HG03159 (cell line): ENCODE measurements at regions not wholly inside any gene's neighbourhood (a gene's known extent, or its start where the extent isn't known, plus 50 kb on each side); places are given as distances from the start of the nearest gene placed in this dataset.
"Not testable (repeated sequence)": the region's sequence is repeated elsewhere in the genome, so short reads cannot be mapped to it uniquely, and the experiment has no call there.

ENCODE experiments used
- ATAC-seq: cut with Tn5 transposase; IDR thresholded peaks from one replicate; pipeline ENCODE4 v1.9.1; 2021; ENCODE audit warnings: mild to moderate bottlenecking, moderate library complexity; ENCODE audit not compliant: unreplicated experiment

DNA sequence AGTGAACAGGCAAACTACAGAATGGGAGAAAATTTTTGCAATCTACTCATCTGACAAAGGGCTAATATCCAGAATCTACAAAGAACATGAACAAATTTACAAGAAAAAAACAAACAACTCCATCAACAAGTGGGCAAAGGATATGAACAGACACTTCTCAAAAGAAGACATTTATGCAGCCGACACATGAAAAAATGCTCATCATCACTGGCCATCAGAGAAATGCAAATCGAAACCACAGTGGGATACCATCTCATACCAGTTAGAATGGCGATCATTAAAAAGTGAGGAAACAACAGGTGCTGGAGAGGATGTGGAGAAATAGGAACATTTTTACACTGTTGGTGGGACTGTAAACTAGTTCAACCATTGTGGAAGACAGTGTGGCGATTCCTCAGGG, 167.8 kb upstream of the PWP1 start:
- ATAC-seq, result not testable (repeated sequence)

DNA sequence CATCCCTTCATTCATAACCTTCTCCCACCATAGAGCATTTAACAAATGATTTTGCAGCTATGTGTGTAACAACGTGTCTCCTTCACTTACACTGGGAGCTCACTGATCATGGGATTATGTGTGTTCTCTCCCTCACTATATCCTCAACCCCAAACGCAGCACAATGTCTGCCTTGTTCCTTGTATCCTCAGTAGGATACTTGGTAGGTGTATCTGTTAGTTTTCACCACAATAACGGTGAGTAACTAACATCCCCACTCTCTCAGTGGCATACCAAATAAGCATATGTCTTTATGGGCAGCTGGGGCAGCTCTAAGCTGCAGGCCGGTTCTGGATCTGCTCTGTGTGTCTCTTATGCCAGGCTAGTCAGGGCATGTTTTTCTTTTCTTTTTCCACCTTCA, 166.7 kb upstream of the PWP1 start:
- ATAC-seq, result no peak

- no peak for ATAC-seq
Observed at GRCh38 chr12:107519906-107520859, 165.4 kb upstream of the PWP1 start.

GRCh38 chr12:107521826-107522355, 163.7 kb upstream of the PWP1 start:
- ATAC-seq, result no peak

GRCh38 chr12:107522692-107523477, 162.7 kb upstream of the PWP1 start:
- no peak for ATAC-seq

- ATAC-seq, result no peak
Observed at GRCh38 chr12:107523775-107524535, 161.6 kb upstream of the PWP1 start.

DNA sequence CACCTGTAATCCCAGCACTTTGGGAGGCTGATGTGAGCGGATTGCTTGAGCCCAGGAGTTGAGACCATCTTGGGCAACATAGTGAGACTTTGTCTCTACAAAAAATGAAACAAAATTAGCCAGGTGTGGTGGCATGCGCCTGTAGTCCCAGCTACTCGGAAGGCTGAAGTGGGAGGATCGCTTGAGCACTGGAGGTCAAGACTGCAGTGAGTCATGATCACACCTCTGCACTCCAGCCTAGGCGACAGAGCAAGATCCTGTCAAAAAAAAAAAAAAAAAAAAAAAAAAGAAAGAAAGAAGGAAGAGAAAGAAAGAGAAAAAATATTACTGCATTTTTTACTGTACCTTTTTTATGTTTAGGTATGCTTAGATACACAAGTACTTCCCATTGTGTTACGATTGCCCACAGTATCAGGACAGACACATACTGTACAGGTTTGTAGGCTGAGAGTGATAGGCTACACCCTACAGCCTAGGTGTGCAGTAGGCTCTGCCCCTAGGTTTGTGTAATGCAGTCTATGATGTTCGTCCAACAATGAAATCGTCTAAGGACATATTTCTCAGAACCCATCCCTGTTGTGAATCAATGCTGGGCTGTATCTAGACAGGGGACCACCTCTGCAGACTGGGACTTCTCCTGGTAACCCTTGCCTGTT, 160.4 kb upstream of the PWP1 start:
- ATAC-seq, result no peak

GRCh38 chr12:107525719-107526554, 159.7 kb upstream of the PWP1 start:
- ATAC-seq, result no peak

- no peak for ATAC-seq
Observed at GRCh38 chr12:107526555-107527180, 158.9 kb upstream of the PWP1 start.

GRCh38 chr12:107528731-107529365, 156.8 kb upstream of the PWP1 start:
- ATAC-seq, result no peak

DNA sequence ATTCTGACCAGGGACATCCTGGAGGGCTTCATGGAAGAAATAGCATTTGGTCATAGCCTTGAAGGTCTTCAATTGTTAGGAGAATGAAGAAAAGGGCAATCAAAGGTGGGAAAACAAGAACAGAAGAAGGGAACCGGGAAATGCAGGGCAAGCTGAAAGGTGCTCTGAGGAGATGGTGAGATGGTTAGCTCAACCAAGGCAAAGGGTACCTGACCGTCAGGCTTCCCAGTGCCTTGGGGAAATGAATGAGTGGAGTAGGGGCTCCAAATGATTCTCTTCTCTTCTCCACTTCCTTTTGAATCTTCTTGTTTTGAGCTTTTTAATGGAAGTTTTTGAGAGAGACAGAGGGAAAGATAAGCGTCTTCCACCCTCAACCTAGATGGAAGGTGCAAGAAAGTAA, 155.6 kb upstream of the PWP1 start:
- ATAC-seq, result no peak

GRCh38 chr12:107530701-107531100, 154.9 kb upstream of the PWP1 start:
- no peak for ATAC-seq

DNA sequence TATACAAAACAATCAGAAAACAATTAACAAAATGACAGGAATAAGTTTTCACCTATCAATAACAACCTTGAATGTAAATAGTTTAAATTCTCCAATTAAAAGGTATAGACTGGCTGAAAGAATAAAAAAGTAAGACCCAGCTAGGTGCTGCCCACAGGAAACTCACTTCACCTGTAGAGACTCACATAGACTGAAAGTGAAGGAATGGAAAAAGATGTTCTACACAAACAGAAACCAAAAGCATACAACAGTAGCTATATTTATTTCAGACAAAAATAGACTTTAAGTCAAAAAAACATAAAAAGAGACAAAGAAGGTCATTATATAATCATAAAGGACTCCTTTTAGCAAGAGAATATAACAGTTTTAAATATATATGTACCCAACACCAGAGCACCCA, 152.4 kb upstream of the PWP1 start:
- ATAC-seq, result peak; percentile 58

GRCh38 chr12:107536613-107537012, 149.0 kb upstream of the PWP1 start:
- ATAC-seq, result no peak

DNA sequence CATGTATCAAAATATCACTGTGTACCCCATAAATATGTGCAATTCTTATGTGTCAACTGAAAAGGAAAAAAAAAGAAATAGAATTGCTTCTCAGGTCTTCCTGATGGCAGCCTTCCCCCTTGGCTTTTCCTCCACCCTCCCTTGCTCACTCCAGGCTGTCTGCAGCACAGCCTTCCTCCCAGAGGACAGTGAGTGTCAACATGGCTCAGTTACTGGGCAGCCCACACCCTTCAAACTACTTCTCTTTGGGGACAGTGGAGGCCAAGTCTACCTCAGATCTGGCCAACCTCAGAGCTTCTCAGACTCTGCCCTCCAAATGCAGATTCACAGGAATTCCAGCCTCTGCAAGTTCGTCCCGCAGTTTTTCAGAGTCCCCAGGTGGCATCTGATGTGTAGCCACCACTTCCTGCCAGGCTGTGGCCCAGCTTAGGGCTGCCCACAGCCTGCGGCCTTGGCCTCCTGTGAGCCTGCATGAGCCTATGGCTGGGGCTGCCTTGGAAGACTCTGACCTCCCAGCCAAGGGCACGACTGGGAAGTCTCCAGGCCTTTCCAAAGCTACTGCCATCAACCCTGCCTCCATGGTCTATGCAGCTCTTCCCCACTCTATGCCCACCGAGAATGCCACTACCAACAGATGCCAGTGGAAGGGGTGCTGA, 148.0 kb upstream of the PWP1 start:
- ATAC-seq, result no peak

- ATAC-seq, result no peak
Observed at GRCh38 chr12:107539196-107539939, 146.2 kb upstream of the PWP1 start.

GRCh38 chr12:107541001-107541705, 144.4 kb upstream of the PWP1 start:
- ATAC-seq, result no peak
